Globus pallidus (tissue), 1 donor: ENCODE measurements at regions not wholly inside any gene's neighbourhood (a gene's known extent, or its start where the extent isn't known, plus 50 kb on each side); places are given as distances from the start of the nearest gene placed in this dataset.

Source experiments
- DNase-seq: peaks from one replicate; pipeline ENCODE4 v3.0.0-alpha.2; 2015; ENCODE audit warnings: low spot score

DNA sequence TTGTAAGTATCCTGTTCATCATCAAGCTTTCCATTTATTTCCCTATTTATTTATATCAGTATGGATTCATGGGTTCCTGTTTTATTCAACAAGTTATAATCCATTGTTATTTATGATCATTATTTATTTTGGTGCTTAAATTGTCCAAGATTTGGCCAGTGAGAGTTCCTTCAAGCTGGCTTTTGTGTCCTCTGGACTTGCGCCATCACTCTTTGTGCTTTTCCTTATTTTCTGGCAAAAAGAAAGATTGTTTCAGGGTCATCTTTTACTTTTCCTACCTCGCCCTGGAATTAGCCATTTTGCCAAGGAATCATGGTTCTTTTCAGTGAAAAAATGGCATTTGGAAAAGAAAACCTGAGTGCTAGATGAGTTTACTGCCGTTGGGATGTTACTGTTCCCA is 193.4 kb downstream of the ADAMTS15 start:
- no peak for DNase-seq

DNA sequence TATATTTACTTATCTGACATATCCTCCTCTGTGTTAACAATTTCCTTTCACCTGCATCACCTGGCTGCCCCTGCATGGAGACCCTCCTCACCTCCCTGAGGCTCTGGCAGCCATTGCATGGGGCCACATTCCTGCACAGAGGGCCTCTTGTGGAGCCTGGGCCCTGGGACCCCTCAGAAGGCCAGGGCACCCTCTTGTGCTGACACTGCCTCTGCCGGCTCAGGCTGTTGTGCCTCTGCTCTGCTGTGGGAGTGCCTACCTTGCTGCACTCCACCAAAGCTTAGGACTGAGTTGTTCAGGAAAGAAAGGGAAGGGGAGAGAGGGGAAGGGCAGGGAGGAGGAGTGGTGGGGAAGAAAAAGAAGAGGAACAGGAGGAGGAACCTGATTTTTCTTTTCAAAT is 194.5 kb downstream of the ADAMTS15 start:
- no peak for DNase-seq

DNA sequence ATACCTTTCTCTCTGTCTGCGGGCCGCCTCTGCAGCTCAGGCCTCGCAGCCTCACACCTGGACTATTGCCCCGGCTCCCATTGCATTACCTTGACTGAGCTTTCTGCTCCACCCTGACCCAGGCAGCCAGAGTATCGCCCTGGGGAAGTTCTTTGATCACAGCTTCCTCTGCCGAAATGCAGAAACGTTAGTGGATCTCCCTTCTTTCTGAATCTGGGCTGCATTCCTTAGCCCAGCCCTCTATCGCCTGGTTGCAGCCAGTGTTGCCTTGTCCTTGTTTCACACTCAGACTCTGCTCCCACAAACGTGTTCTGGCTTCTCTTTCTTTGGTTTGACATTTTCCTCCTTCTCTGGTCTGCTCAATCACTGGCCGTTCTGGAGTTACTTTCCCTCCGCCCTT is 195.7 kb downstream of the ADAMTS15 start:
- no peak for DNase-seq

DNA sequence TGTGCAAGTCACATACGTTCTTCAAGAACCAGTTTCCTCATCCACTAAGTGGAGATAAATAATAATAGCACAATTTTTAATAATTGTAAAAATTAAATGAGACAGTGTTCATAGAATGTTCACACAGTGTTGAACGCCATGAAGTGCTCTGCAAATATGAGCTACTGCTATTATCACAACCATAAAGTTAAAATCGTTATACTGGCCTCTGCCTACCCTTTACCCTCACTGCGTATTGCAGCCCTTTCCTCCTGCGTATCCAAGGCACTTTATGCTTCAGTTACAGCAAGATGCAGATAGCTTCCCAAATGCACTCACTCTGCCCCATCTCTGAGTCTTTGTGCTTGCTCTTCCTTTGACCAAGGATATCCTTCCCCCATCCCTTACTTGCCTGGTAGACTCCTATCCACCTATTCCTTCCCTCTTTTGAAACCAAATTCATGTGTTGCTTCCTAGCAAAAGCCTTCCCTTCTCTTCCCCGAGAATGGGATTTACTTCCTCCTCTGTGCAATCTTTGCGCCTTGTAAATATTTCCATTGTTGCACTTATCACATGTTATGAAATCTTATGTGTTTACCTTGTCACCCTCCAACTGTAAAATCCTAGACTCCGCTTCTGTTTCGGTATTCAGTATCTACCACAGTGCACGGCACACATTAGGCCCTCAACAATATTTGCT is 196.9 kb downstream of the ADAMTS15 start:
- no peak for DNase-seq

DNA sequence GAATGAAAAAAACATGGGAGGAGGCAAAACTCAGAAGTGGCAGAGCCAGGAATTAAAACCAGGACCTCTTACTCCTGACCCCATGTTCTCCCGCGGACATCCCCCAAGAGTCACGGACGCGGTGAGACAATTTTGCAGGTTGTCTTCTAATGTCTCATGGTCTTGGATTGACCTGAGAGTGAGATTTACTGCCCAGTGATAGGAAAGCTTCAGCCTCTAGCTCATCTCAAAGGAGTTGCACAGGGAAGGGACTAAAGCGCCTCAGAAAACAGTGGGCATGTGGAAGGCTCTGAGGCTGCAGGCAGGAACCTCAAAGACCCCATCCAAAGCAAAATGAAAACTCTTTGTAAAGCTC is 197.4 kb downstream of the ADAMTS15 start:
- no peak for DNase-seq

DNA sequence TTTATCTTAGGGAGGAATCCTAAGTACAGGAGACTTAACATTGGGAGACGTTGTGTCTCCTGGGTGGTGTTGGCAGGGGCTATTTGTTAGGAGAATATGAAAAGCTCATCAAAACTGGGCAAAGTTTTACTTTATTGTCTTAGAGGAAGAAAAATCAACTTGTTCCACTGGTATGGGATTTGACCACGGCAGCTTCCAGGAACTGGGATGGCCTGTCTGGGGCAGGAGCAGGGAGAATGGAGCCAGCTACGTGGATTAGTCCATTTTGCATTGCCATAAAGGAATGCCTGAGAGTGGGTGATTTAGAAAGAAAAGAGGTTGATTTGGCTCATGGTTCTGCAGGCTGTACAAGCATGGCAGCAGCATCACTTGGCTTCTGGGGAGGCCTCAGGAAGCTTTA is 198.4 kb downstream of the ADAMTS15 start:
- DNase-seq: no peak

DNA sequence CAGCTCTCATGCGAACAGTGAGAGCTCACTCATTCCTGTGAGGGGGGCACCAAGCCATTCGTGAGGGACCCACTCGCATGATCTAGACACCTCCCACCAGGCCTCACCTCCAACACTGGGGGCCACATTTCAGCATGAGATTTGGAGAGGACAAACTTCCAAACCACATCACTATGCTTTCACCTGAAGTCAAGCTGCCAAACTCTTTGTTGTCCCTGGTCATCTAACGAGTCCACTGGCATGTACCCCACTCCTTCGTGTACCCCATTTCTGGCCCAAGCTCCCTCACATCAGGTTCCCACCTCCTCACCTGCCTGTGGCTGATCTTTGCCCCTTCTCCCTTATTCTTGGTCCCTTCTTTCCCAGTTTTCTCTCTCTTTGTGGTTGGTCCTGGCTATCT is 198.9 kb downstream of the ADAMTS15 start:
- DNase-seq: no peak

DNA sequence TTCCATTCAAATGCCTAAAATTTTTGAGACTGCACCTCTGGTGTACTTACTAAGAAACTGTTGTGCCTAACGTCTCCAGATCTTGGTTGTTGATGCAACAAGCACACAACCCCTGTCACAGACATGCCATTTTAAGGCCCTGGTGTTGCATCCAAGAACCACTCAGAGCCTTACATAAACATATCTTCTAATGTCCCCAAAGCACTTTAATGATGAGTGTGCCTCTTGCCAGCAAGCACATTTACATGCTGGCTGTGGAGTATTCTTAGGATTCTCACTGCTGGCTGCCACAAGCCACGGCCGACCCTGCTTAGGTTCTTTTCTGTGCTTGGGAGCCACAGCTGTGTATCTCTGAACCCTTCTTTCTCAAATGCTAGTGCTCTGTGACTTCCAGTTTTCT is 201.4 kb downstream of the ADAMTS15 start:
- no peak for DNase-seq

DNA sequence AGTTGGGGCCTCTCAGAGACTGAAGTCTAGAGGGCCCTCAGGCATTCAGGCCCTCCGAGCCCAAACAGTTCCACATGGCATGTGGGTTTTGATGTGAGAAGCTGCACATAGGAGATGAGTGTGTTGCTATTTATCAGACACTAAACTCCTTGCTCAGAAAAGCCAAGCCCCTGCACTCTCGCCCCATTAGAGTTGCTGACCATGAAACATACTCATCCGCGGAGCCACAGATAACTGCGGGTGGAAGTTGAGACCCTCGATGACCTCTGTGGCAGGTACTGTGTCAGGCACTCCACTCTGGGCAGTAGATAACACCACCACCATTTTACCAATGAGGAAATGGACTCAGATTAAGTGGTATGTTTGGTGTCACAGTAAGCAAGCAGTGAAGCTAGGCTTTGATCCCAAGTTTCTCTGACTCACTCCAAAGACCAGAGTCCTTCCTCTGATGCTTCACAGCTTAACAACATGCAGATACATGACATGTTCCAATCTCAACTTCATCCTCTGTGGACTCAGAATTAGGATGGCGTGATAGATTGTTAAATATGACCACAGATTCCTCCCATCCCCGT is 202.1 kb downstream of the ADAMTS15 start:
- DNase-seq: no peak

DNA sequence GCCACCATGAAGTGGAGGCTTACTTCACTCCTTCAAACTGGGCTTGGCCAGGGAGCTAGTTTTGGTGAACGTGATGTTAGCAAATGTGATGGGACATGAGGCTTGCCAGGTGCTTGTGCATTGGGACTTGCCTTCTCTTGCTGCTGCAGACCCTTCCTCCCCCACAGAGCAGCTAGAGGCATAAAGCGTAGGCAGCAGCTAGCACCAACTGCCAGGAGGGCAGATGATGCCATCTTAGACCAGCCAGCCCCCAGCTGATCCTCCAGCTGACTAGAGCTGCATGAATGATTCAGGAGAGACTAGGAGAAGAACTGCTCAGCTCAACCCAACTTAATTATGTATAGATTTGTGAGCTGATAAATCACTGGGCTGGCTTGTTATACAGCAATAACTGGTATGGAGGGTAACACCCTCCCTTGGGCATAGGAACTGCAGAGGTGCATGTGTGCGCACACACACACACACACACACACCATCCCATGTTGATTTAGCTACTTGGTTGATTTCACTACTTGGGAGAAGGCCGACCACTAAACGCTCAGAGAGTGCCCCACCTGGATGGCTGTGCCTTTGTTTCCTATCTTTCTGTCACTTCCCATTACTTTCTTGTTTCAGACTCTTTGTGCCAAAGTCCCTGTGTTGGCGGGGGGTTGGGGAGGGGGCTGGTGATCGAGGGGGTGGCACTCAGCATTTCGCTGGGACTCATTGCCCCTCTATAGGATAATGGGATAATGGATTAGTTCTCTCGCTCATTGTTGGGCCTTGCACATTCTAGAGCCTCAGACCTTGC is 202.8 kb downstream of the ADAMTS15 start:
- DNase-seq: no peak

DNA sequence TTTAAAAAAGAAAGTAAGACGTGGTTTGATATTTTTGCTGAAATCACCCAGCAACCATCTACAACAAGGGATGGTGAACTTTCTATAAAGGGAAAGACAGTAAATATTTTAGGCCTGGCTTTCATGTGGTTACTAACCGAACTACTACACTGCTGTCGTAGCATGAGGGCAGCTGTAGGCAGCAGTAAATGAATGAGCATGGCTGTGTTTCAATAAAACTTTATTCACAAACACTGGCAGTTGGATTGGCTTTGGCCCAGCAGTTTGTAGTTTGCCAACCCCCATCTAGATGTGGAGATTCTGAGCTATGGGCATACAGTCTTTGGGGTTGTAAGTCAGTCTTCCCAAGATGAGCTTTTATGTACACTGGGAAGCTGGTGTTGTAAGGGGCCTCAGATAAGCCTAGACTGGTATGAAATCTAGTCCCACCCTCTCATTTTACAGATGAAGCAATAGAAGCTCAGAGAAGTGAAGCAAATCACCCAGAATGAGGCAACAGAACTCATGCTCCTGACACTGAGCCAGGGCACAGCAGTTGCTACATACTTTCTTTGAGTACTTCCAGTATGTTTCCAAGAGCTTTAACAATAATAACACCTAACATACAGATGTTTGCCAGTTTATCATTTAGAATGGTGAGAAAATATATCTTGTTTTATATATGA is 204.4 kb downstream of the ADAMTS15 start:
- DNase-seq: no peak

DNA sequence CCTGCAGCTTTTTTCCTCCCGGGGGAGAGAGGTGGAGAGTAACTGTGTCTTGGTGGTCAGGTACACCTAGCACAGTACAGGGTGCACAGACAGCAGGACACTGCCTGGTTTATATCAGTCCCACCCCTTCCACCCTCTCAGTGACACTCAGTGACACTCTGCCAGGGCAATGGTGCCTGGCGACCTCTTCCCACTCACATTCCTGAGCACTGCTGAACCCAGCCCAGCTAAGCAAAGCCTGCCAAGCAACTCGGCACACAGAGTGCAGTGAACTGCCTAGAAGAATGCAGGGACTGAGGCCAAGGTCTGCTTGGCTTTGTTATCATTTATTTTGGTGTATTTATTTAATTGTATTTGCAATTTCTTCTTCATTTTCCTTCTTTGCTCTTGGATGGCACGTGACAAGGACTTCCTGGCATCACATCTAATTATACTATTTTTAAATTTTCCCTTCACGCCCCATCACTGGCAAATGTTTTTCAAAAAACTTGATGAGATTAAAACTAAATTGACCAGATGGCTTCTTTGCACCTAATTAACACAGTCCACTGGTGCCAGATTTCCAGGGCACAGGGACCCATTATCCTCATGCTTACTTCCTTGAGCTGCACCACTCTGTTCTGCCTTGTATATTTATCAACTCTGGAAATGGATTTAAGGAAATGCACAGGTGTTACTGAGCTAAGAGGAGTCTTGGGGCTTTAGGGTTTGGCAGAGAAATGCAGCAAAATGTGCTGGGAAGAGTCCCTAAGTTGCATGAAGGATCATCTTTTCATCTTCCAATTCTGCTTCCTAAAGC is 205.6 kb downstream of the ADAMTS15 start:
- DNase-seq: no peak

DNA sequence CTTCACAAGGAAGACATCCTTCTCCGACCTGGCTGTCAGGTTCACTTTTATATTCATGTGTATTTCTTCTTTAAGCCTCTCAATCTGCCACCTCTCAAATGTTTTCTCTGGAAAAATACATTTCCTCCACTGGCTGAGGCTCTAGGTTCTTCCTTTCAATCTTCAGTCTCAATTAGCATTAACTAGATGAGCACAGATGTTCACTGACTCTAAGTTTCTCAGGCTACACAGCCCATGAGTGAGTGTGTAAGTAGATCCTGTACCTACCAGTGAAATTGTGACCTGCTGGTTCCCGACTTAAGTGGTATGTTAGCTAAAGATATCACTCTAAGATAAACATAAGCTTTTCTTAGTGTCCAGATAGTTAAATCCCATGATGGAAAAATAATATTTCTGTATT is 206.9 kb downstream of the ADAMTS15 start:
- DNase-seq: no peak

DNA sequence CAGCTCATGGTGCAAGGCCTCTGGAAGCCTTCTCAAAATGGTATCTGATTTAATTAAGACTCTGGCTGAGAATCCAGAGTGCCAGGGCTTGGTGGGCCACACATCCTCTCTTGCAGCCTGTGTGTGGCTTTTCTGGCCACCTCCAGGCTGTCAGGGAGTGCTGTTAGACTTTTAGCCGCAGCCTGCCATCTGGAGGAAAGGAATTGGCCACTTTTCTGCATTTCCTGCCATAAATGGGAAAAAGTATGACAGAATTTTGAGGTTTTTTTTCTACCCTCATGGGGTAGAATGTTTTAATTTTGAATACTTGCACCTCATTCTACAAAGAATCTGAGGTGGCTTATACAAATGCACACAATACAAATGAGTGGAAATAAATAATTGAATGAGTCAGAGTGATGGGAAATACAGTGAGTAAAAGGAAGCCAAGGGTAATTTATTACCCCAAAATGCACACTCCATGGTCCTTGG is 218.4 kb downstream of the ADAMTS15 start:
- DNase-seq: peak; percentile 27

DNA sequence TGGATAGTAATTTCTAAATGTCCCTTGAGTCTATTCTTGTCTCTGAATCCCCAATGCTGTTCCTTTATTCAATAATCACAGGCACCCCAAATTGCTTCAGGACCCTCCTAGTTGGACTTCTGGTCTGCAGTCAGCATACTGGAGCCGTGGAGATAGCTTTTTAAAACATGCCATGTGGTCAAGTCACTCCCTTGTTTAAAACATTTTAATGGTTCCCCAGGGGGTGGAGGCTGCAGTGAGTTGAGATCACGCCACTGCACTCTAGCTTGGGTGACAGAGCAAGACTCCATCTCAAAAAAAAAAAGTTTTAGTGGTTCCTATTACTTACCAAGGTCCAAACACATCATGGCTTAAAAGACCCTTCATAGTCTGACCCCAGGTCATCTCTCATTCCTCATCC is 220.3 kb downstream of the ADAMTS15 start:
- no peak for DNase-seq

DNA sequence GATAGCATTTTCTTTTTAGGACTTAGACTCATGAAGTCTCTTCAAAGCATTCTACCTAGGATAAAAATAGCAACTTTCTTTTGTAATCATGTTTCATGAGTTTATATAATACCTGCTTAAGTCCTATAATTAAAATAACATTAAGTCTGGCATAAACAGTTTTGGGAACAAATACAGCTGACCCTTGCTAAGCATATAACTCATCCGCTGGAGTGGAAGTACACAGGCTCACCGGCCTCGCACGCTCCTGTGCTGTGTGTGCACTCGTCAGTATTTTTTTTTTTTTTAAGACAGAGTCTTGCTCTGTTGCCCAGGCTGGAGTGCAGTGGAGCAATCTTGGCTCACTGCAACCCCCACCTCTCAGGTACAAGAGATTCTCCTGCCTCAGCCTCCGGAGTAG is 221.8 kb downstream of the ADAMTS15 start:
- no peak for DNase-seq

DNA sequence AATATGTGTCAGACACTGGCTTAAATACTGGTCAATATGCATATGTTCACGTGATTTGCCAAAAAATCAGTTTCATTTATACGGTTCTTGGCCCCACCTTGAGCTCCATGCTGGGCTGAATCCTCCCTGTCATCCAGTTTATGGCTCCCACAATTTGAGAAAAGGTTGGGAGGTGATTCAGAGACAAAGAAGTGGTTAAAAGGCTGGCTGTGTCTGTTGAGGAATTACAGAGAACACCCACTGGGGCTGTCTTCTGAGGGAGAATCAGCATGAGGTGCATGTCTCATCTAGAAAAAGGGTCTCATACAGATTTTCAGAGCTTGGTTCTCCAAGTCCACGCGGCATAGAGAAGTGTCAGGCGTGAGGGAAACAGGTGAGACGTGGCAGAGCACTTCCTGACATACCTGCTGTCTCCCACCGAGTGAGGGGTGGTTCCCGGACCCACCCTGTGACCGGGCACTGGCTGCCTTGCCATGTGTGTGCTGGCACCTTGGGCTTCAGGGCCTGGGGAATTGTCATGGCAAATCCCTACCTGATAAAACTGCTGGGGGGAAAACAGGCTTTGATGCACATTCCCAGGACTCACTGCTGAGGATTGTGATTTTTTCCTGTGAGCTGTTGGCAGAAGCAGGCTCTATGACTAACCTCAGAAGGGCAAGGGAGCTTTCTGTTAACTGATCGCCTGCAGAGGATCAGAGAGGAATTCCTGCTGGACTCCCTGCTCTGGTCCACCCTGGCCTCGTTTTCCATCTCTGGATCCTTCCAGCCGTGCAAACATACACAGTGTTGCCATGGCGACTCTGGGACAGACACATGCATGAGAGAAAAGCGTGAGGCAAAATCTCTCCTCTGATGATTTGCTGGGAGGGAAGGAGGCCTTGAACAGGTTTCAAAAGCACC is 223.6 kb downstream of the ADAMTS15 start:
- DNase-seq: no peak

DNA sequence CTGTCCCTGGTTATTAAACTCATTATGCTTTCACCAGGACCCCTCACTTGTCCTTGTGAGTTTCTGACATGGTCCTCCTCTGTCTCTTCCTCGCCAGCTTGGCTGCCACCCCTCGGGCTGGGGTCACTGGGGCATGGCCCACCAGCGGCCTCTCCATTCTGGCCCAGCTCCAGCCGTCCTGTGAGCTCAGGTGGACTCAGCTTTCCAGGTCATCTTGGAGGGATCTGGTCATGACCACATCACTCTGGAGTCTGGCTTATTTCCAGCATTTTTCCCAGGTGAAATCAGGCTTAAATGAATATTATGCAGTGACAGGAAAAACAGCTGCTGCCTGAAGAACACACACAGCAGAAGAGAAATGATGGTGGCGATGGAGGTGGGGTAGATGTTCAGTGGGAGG is 224.5 kb downstream of the ADAMTS15 start:
- DNase-seq: no peak

DNA sequence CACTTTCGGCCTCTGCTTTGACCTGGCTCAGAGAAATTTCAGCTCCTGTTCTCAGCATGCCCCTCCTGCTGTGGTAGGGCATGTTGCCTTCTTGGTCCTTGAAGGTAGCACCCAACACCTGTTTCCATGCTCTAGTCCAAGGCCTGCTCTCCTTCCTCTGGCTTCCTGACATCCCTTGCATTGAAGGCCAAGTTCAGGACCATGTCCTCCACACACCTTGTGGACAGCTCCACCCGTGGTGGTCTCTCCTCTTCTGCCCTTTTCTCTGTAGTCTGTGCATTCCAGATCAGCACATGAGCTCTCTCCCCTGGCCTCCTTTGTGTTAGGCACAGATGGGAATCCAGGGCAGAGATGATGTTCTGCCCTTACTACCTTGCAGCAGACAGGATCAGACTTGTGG is 225.3 kb downstream of the ADAMTS15 start:
- DNase-seq: no peak

DNA sequence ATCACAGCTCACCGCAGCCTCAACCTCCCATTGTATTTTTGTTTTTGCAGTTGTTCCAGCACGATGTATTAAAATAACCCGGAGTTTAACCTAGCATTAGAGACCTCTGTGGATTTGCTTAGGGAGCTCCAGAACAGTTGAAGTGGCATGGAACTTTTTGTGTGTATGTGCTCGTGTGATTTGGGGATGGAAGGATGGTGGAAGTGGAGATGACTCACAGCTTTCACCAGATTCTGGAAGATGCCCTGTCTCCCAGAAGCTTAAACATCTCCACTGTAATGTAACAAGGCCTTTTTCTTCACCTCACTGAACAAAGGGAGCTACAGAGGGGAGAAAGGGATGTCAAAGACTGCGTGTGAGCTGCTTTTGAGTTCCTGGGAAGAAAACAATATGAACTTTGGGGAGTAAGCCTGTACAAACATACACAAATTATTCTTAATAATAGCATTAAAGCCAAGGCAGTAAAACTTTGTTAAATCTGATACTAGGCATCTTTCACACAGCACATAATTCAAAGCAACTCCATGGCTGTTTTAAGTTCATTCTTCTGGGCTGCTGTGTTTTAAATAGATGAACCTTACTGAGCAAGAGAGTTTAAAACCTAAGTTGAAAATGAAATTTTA is 226.4 kb downstream of the ADAMTS15 start:
- DNase-seq: no peak
